SK-N-SH (cell line): ENCODE measurements at regions not wholly inside any gene's neighbourhood (a gene's known extent, or its start where the extent isn't known, plus 50 kb on each side); places are given as distances from the start of the nearest gene placed in this dataset.
A peak's percentile ranks its signal among the peaks of the same experiment; 100 is the strongest.

Experiments
- CTCF ChIA-PET: fragments of 300-600, 350-600 bp; formaldehyde crosslinking; extraction: SDS; loops from one replicate; lab custom pipeline; 2021; lab: Yijun Ruan, JAX
- POLR2A ChIA-PET: fragments of 350-600 bp; sonication (Branson Sonifier 250); formaldehyde crosslinking; extraction: SDS; loops from one replicate; lab custom pipeline; 2020; ENCODE audit warnings: antibody characterized with exemption, inconsistent platforms; lab: Yijun Ruan, JAX
- DNase-seq: peaks from one replicate; pipeline ENCODE4 v3.0.0; 2012
- H2AFZ ChIP-seq: fragments of 200-600 bp; sonication (generic); 2 replicates; pipeline ENCODE4 v1.8.1; 2016; ENCODE audit warnings: antibody characterized with exemption, mild to moderate bottlenecking, low read depth
- H3F3A ChIP-seq: fragments of 200-600 bp; sonication (generic); replicated peaks from 2 replicates; pipeline ENCODE3; 2016; ENCODE audit warnings: antibody characterized with exemption, mild to moderate bottlenecking; ENCODE audit not compliant: insufficient read depth
- H3K27ac ChIP-seq, 2 experiments: fragments of 200-500 bp in 1 of 2; fragments of 200-600 bp in 1 of 2; sonication (Bioruptor generic) in 1 of 2; sonication (generic), shearing (Covaris generic) in 1 of 2; 2 replicates each; pipeline versions ENCODE4 v1.5.1 to v1.6.1; 2014 to 2016; ENCODE audit warnings: low read depth in 2 of 2, inconsistent platforms in 1 of 2, low read length in 1 of 2, mild to moderate bottlenecking in 1 of 2, mixed read lengths in 1 of 2
- H3K27me3 ChIP-seq: fragments of 200-600 bp; sonication (generic), shearing (Covaris generic); 2 replicates; pipeline ENCODE4 v1.6.1; 2016; ENCODE audit warnings: mixed run types; ENCODE audit not compliant: insufficient read depth
- H3K36me3 ChIP-seq, 2 experiments: fragments of 200-500 bp in 1 of 2; fragments of 200-600 bp in 1 of 2; sonication (Bioruptor generic) in 1 of 2; sonication (generic) in 1 of 2; replicated peaks in 1 of 2; 2 replicates each; pipeline versions ENCODE3 to v1.5.1; 2014 to 2016; ENCODE audit warnings: low read length in 1 of 2, mild to moderate bottlenecking in 1 of 2; ENCODE audit not compliant: insufficient read depth in 2 of 2, control insufficient read depth in 1 of 2
- H3K4me1 ChIP-seq, 2 experiments: fragments of 200-500 bp in 1 of 2; fragments of 200-600 bp in 1 of 2; sonication (Bioruptor generic) in 1 of 2; sonication (generic), shearing (Covaris generic) in 1 of 2; 2 replicates each; pipeline versions ENCODE4 v1.5.1 to v1.6.1; 2014 to 2016; ENCODE audit warnings: low read depth in 1 of 2, low read length in 1 of 2, mixed run types in 1 of 2; ENCODE audit not compliant: insufficient read depth in 2 of 2, control insufficient read depth in 1 of 2
- H3K4me2 ChIP-seq: fragments of 200-600 bp; sonication (generic), shearing (Covaris generic); 2 replicates; pipeline ENCODE4 v1.6.1; 2017; ENCODE audit warnings: mixed run types
- H3K4me3 ChIP-seq, 2 experiments: fragments of 200-500 bp in 1 of 2; fragments of 200-600 bp in 1 of 2; sonication (Bioruptor generic) in 1 of 2; sonication (generic), shearing (Covaris generic) in 1 of 2; 2 replicates each; pipeline versions ENCODE4 v1.5.1 to v1.8.1; 2014 to 2016; ENCODE audit warnings: low read depth in 2 of 2, inconsistent platforms in 1 of 2, low read length in 1 of 2, mild to moderate bottlenecking in 1 of 2, mixed read lengths in 1 of 2, moderate library complexity in 1 of 2
- H3K79me2 ChIP-seq: fragments of 200-600 bp; sonication (generic); 2 replicates; pipeline ENCODE4 v1.8.1; 2017; ENCODE audit warnings: mild to moderate bottlenecking; ENCODE audit not compliant: insufficient read depth
- H3K9ac ChIP-seq: fragments of 200-600 bp; sonication (generic); 2 replicates; pipeline ENCODE4 v1.6.1; 2017; ENCODE audit warnings: mixed run types
- H3K9me2 ChIP-seq: fragments of 200-600 bp; sonication (generic); 2 replicates; pipeline ENCODE4 v1.6.1; 2017; ENCODE audit warnings: mixed run types
- H3K9me3 ChIP-seq: fragments of 200-600 bp; sonication (generic); 2 replicates; pipeline ENCODE4 v1.6.1; 2017; ENCODE audit warnings: mixed run types, mild to moderate bottlenecking, moderate library complexity
- H4K20me1 ChIP-seq: fragments of 200-600 bp; sonication (generic); 2 replicates; pipeline ENCODE4 v1.6.1; 2017; ENCODE audit warnings: mild to moderate bottlenecking, mixed run types; ENCODE audit not compliant: insufficient read depth
- ELF1 ChIP-seq: IDR thresholded peaks from 2 replicates; pipeline ENCODE4 v1.4.0; 2012
- EP300 ChIP-seq, 2 experiments: IDR thresholded peaks; 2 replicates each; pipeline versions ENCODE4 v1.4.0 to v1.6.1; 2012; ENCODE audit warnings: borderline replicate concordance in 1 of 2, low read depth in 1 of 2, low read length in 1 of 2
- FOSL2 ChIP-seq: IDR thresholded peaks from 2 replicates; pipeline ENCODE4 v1.4.0; 2012; ENCODE audit warnings: low read depth, mild to moderate bottlenecking, moderate library complexity, borderline replicate concordance
- FOXJ3 ChIP-seq: sonication (generic); formaldehyde crosslinking; IDR thresholded peaks from 2 replicates; pipeline ENCODE4 v1.5.1; 2020; ENCODE audit warnings: mild to moderate bottlenecking, missing genetic modification reagents
- GATA2 ChIP-seq: sonication (generic); formaldehyde crosslinking; IDR thresholded peaks from 2 replicates; pipeline ENCODE4 v1.5.0; 2020; ENCODE audit warnings: mild to moderate bottlenecking, missing genetic modification reagents
- POLR2AphosphoS5 ChIP-seq: IDR thresholded peaks from 2 replicates; pipeline ENCODE4 v1.6.1; 2012; ENCODE audit warnings: low read depth, low read length
- RXRA ChIP-seq: IDR thresholded peaks from 2 replicates; pipeline ENCODE4 v1.4.0; 2012; ENCODE audit warnings: low read depth, mild to moderate bottlenecking, borderline replicate concordance
- SMC3 ChIP-seq: IDR thresholded peaks from 2 replicates; pipeline ENCODE4 v1.6.1; 2012; ENCODE audit warnings: low read depth, low read length, improper control_type of control experiment
- TCF12 ChIP-seq: IDR thresholded peaks from 2 replicates; pipeline ENCODE4 v1.4.0; 2012
- WGBS: methylation state at CpG from one replicate; pipeline ENCODE4 v1.1.6; 2017; ENCODE audit warnings: low lambda C conversion rate; 5-methylcytosine and 5-hydroxymethylcytosine counted together
- TF ChIP-seq, protein P1 (sequence below): IDR thresholded peaks from 2 replicates; pipeline ENCODE4 v1.4.0; 2012; ENCODE audit warnings: low read depth, borderline replicate concordance
- TF ChIP-seq, protein P2 (sequence below): IDR thresholded peaks from 2 replicates; pipeline ENCODE4 v1.6.1; 2012; ENCODE audit warnings: mild to moderate bottlenecking, low read depth, low read length, moderate library complexity
- TF ChIP-seq, protein P3 (sequence below): IDR thresholded peaks from 2 replicates; pipeline ENCODE4; 2012

DNA sequence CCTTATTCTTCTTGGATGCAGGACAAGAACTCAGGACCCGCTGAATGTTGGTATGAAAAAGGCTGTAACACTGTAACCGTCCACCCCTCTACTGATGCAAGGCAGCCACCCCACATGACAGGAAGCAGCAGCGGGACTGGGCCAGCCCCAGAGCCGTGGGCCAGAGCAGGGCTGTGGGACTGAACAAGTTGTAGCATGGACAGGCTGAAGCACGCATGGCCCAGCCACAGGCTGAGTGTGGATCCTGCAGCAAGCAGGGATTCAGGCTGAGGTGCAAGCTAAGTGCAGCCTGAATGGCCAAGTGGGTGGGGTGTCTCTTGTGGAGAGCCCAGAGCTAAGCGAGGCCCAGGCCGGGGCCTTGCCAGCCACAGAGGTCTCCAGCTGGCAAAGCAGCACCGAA is 632.2 kb downstream of the SPOCK3 start:
- H3K27me3 ChIP-seq: no peaks in the 10 kb centered on the region
- TF ChIP-seq FOXJ3 (CRISPR knock-in tag) (no peak), RXRA (no peak), SMC3 (no peak)
- TF ChIP-seq, protein P1, sequence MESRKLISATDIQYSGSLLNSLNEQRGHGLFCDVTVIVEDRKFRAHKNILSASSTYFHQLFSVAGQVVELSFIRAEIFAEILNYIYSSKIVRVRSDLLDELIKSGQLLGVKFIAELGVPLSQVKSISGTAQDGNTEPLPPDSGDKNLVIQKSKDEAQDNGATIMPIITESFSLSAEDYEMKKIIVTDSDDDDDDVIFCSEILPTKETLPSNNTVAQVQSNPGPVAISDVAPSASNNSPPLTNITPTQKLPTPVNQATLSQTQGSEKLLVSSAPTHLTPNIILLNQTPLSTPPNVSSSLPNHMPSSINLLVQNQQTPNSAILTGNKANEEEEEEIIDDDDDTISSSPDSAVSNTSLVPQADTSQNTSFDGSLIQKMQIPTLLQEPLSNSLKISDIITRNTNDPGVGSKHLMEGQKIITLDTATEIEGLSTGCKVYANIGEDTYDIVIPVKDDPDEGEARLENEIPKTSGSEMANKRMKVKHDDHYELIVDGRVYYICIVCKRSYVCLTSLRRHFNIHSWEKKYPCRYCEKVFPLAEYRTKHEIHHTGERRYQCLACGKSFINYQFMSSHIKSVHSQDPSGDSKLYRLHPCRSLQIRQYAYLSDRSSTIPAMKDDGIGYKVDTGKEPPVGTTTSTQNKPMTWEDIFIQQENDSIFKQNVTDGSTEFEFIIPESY: no peak
- TF ChIP-seq, protein P2, sequence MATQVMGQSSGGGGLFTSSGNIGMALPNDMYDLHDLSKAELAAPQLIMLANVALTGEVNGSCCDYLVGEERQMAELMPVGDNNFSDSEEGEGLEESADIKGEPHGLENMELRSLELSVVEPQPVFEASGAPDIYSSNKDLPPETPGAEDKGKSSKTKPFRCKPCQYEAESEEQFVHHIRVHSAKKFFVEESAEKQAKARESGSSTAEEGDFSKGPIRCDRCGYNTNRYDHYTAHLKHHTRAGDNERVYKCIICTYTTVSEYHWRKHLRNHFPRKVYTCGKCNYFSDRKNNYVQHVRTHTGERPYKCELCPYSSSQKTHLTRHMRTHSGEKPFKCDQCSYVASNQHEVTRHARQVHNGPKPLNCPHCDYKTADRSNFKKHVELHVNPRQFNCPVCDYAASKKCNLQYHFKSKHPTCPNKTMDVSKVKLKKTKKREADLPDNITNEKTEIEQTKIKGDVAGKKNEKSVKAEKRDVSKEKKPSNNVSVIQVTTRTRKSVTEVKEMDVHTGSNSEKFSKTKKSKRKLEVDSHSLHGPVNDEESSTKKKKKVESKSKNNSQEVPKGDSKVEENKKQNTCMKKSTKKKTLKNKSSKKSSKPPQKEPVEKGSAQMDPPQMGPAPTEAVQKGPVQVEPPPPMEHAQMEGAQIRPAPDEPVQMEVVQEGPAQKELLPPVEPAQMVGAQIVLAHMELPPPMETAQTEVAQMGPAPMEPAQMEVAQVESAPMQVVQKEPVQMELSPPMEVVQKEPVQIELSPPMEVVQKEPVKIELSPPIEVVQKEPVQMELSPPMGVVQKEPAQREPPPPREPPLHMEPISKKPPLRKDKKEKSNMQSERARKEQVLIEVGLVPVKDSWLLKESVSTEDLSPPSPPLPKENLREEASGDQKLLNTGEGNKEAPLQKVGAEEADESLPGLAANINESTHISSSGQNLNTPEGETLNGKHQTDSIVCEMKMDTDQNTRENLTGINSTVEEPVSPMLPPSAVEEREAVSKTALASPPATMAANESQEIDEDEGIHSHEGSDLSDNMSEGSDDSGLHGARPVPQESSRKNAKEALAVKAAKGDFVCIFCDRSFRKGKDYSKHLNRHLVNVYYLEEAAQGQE: no peak
- no peak overlapping the region for H3K27ac ChIP-seq
- H3K4me3 ChIP-seq: no peak overlapping the region
- no peak overlapping the region for H3K4me2 ChIP-seq
- no peak overlapping the region for H3K9ac ChIP-seq
- H2AFZ ChIP-seq: no peak overlapping the region
- 29% methylated on average over 5 of the region's 8 CpGs for WGBS
- H3F3A ChIP-seq: no peaks in the 10 kb centered on the region
- ChIA-PET CTCF (no interaction called here), POLR2A (no interaction called here)
- no peaks in the 10 kb centered on the region for H3K4me1 ChIP-seq
- H3K36me3 ChIP-seq: no peaks in the 10 kb centered on the region
- H3K79me2 ChIP-seq: no peaks in the 10 kb centered on the region
- no peaks in the 10 kb centered on the region for H3K9me2 ChIP-seq
- DNase-seq: no peak
- H4K20me1 ChIP-seq: no peaks in the 10 kb centered on the region
- H3K9me3 ChIP-seq: no peaks in the 10 kb centered on the region

DNA sequence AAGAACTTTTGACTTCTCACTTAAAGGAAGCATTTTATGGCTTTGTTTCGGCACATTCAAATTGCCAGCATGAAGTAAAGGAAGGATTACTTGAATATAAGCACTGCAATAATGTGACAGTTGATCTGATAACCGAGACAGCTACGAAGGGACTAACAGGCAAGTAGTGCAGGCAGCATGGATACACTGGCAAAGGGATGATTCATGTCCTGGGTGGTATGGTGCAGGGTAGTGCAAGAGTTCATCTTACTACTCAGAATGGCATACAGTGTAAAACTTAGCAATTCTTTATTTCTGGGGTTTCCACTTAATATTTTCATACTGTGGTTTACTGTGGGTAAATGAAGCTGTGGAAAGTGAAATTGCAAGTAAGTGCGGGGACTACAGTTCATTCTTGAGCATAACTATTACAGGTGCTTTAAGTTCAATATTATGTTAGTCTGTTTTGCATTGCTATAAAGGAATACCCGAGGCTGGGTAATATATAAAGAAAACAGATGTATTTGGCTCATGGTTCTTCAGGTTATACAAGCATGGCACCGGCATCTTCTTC is 611.8 kb downstream of the SPOCK3 start:
- CTCF ChIA-PET: no interaction called here
- no peaks in the 10 kb centered on the region for H3K9me2 ChIP-seq
- no peaks in the 10 kb centered on the region for H3K36me3 ChIP-seq
- no peaks in the 10 kb centered on the region for H3K79me2 ChIP-seq
- 16% methylated on average over 6 of the region's 6 CpGs for WGBS
- TF ChIP-seq TCF12: no peak
- no peak for TF ChIP-seq FOSL2
- no peak for TF ChIP-seq POLR2AphosphoS5
- no peak for TF ChIP-seq ELF1
- no peak for TF ChIP-seq GATA2 (CRISPR knock-in tag)
- no peak for TF ChIP-seq EP300 (IDR thresholded peaks at IDR 0.05; ENCODE audit: borderline replicate concordance in 1 of 2, low read depth in 1 of 2, low read length in 1 of 2)
- TF ChIP-seq, protein P3, sequence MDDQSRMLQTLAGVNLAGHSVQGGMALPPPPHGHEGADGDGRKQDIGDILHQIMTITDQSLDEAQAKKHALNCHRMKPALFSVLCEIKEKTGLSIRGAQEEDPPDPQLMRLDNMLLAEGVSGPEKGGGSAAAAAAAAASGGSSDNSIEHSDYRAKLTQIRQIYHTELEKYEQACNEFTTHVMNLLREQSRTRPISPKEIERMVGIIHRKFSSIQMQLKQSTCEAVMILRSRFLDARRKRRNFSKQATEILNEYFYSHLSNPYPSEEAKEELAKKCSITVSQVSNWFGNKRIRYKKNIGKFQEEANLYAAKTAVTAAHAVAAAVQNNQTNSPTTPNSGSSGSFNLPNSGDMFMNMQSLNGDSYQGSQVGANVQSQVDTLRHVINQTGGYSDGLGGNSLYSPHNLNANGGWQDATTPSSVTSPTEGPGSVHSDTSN: no peak
- H2AFZ ChIP-seq: no peak overlapping the region; the same call in 1 of the 2 replicates
- no peaks in the 10 kb centered on the region for H3K4me1 ChIP-seq
- no peak overlapping the region for H3K9ac ChIP-seq
- POLR2A ChIA-PET: no interaction called here
- H3K4me3 ChIP-seq: peak overlapping the region in 1 of 2 experiments; percentile 31; a peak in 1 of 4 replicates
- peak overlapping the region; percentile 31; the same call in 1 of the 2 replicates for H3K4me2 ChIP-seq
- no peak overlapping the region for H3K27ac ChIP-seq
- no peak for DNase-seq
- H3K27me3 ChIP-seq: no peaks in the 10 kb centered on the region
- H3K9me3 ChIP-seq: no peaks in the 10 kb centered on the region
- H4K20me1 ChIP-seq: no peaks in the 10 kb centered on the region
- no peaks in the 10 kb centered on the region for H3F3A ChIP-seq
